Spleen (tissue), 11 donors: ENCODE measurements at regions not wholly inside any gene's neighbourhood (a gene's known extent, or its start where the extent isn't known, plus 50 kb on each side); places are given as distances from the start of the nearest gene placed in this dataset.
"Not testable (repeated sequence)": the region's sequence is repeated elsewhere in the genome, so short reads cannot be mapped to it uniquely, and the experiment has no call there.

Experiments
- DNase-seq: peaks from one replicate; pipeline ENCODE4 v3.0.0-alpha.2; 2020
- H3K27ac ChIP-seq, 8 donors: fragments of 200-600 bp; sonication (generic) in 7 of 8; 1 replicate in 4 of 8; 2 replicates in 4 of 8; pipeline versions ENCODE4 v1.5.0 to v1.8.0; 2016 to 2021; ENCODE audit warnings: inconsistent platforms in 4 of 8, mild to moderate bottlenecking in 4 of 8, moderate library complexity in 1 of 8
- H3K27me3 ChIP-seq, 7 donors: fragments of 200-600 bp; sonication (generic) in 6 of 7; replicated peaks in 1 of 7; 1 replicate in 4 of 7; 2 replicates in 3 of 7; pipeline versions ENCODE4 v1.5.0 to v1.8.0; 2016 to 2021; ENCODE audit warnings: inconsistent platforms in 3 of 7, mild to moderate bottlenecking in 1 of 7
- H3K36me3 ChIP-seq, 6 donors: fragments of 200-600 bp; sonication (generic) in 5 of 6; 1 replicate in 4 of 6; 2 replicates in 2 of 6; pipeline versions ENCODE4 v1.5.0 to v1.8.0; 2016 to 2021; ENCODE audit warnings: inconsistent platforms in 2 of 6
- H3K4me1 ChIP-seq, 6 donors: fragments of 200-600 bp; sonication (generic) in 5 of 6; 1 replicate in 3 of 6; 2 replicates in 3 of 6; pipeline versions ENCODE4 v1.5.0 to v1.8.0; 2016 to 2021; ENCODE audit warnings: inconsistent platforms in 3 of 6
- H3K4me3 ChIP-seq, 8 donors: fragments of 200-600 bp; sonication (generic) in 7 of 8; 1 replicate in 4 of 8; 2 replicates in 4 of 8; pipeline versions ENCODE4 v1.5.0 to v1.8.0; 2016 to 2021; ENCODE audit warnings: inconsistent platforms in 4 of 8, mild to moderate bottlenecking in 4 of 8, moderate library complexity in 2 of 8
- H3K9me3 ChIP-seq, 8 donors: fragments of 200-600 bp; sonication (generic) in 7 of 8; 1 replicate in 4 of 8; 2 replicates in 4 of 8; pipeline versions ENCODE4 v1.5.0 to v1.8.0; 2016 to 2021; ENCODE audit warnings: inconsistent platforms in 4 of 8
- CTCF ChIP-seq, 11 experiments: fragments of 200-600 bp in 7 of 11; fragments of 450-650 bp in 4 of 11; sonication (generic) in 4 of 11; IDR thresholded peaks in 8 of 11; conservative IDR thresholded peaks in 3 of 11; 1 replicate in 7 of 11; 2 replicates in 4 of 11; pipeline versions ENCODE4 v1.4.0 to v1.8.0; 2016 to 2021; ENCODE audit warnings: antibody characterized with exemption in 11 of 11, inconsistent platforms in 4 of 11, mild to moderate bottlenecking in 1 of 11
- POLR2A ChIP-seq, 3 donors: fragments of 450-650 bp; IDR thresholded peaks; one replicate each; pipeline ENCODE4 v1.5.1; 2017; ENCODE audit warnings: antibody characterized with exemption in 3 of 3, mild to moderate bottlenecking in 1 of 3
- POLR2AphosphoS5 ChIP-seq, 3 donors: sonication (generic); formaldehyde crosslinking; IDR thresholded peaks; one replicate each; pipeline ENCODE4 v1.5.1; 2017; ENCODE audit warnings: antibody characterized with exemption in 3 of 3
- WGBS, 5 donors: extraction: QIAGEN DNeasy Blood & Tissue Kit in 3 of 5; methylation state at CpG; one replicate each; pipeline versions ENCODE4 v1.1.5 to v1.1.7; 2013 to 2018; 5-methylcytosine and 5-hydroxymethylcytosine counted together
- intact Hi-C: fragments of 100-400 bp; cut with DNase I; formaldehyde crosslinking; loops from one replicate; pipeline ENCODE4 v1.15.0; 2023; ENCODE audit warnings: low total_unique reads
- donor health status: healthy with polysubstance abuse.
- donor health status: DM: no; HTN: no; CAD: no; lungs with moderate emphysema.
- donor health status: DM: no; HTN: no; CAD: no.
- donor health status: Bipolar disorder and iron deficiency.
- donor health status: healthy.
- donor health status: DM: no; HTN: no; CAD: no.
- donor health status: DM: yes; HTN: yes; CAD: no.

- H3K9me3 ChIP-seq, result peaks cover 0 to 45% (median 29%) of the 10 kb centered on the region in 8 donors
- H3K4me1 ChIP-seq, H3K27me3 ChIP-seq, intact Hi-C loops, DNase-seq, H3K4me3 ChIP-seq, H3K27ac ChIP-seq, H3K36me3 ChIP-seq: not testable (repeated sequence)
- 92 to 96% (median 93%) methylated on average over 3 of the region's 3 CpGs for WGBS, 5 donors
Measured at GRCh38 chr6:104676679-104677078, 183.0 kb downstream of the HACE1 start.

GRCh38 chr6:104675161-104675560, 184.6 kb downstream of the HACE1 start:
- H3K9me3 ChIP-seq, result peaks cover 0 to 56% (median 29%) of the 10 kb centered on the region in 8 donors
- H3K27me3 ChIP-seq, H3K4me3 ChIP-seq, intact Hi-C loops, DNase-seq, H3K36me3 ChIP-seq, H3K4me1 ChIP-seq, H3K27ac ChIP-seq: not testable (repeated sequence)
- WGBS, 5 donors, result 33 to 51% (median 48%) methylated on average over 1 of the region's 1 CpG

- H3K9me3 ChIP-seq, result peaks cover 0 to 47% (median 26%) of the 10 kb centered on the region in 8 donors
- H3K27ac ChIP-seq, H3K36me3 ChIP-seq, H3K27me3 ChIP-seq, intact Hi-C loops, H3K4me3 ChIP-seq, DNase-seq, H3K4me1 ChIP-seq: not testable (repeated sequence)
- 27 to 80% (median 70%) methylated on average over 1 of the region's 1 CpG for WGBS, 5 donors
Measured at GRCh38 chr6:104673078-104673477, 186.6 kb downstream of the HACE1 start.

GRCh38 chr6:104671591-104671891, 188.2 kb downstream of the HACE1 start:
- H3K27ac ChIP-seq, H3K4me3 ChIP-seq, H3K36me3 ChIP-seq, H3K27me3 ChIP-seq, H3K4me1 ChIP-seq, intact Hi-C loops, DNase-seq: not testable (repeated sequence)
- WGBS, 5 donors, result 83 to 100% (median 98%) methylated on average over 1 of the region's 1 CpG; no CpG with 5 or more reads in 1 of the 5 donors
- peaks cover 0 to 46% (median 25%) of the 10 kb centered on the region in 8 donors for H3K9me3 ChIP-seq

- 88 to 93% (median 90%) methylated on average over 16 to 17 of the region's 17 CpGs for WGBS, 5 donors
- DNase-seq, H3K36me3 ChIP-seq, H3K4me1 ChIP-seq, H3K27ac ChIP-seq, H3K4me3 ChIP-seq, H3K27me3 ChIP-seq, intact Hi-C loops: not testable (repeated sequence)
- H3K9me3 ChIP-seq, result peaks cover 0 to 46% (median 23%) of the 10 kb centered on the region in 8 donors
Measured at GRCh38 chr6:104670834-104671590, 188.7 kb downstream of the HACE1 start.

GRCh38 chr6:104669483-104669882, 190.2 kb downstream of the HACE1 start:
- intact Hi-C loops, result no loop called here
- H3K27ac ChIP-seq, result no peak overlapping the region
- H3K4me3 ChIP-seq, result no peak overlapping the region
- WGBS, 5 donors, result 95 to 99% (median 96%) methylated on average over 5 of the region's 5 CpGs
- no peaks in the 10 kb centered on the region for H3K27me3 ChIP-seq
- DNase-seq, result no peak
- no peaks in the 10 kb centered on the region for H3K36me3 ChIP-seq
- H3K4me1 ChIP-seq, result no peaks in the 10 kb centered on the region
- H3K9me3 ChIP-seq, result peaks cover 0 to 50% (median 27%) of the 10 kb centered on the region in 8 donors
- TF ChIP-seq POLR2AphosphoS5 (IDR thresholded peaks at IDR 0.05) (no peak), CTCF (IDR thresholded peaks at IDR 0.05 in 8 of 11, conservative IDR thresholded peaks at IDR 0.05 in 3 of 11) (no peak), POLR2A (IDR thresholded peaks at IDR 0.05) (no peak)

- peaks cover 0 to 8% (median 0%) of the 10 kb centered on the region in 6 donors for H3K4me1 ChIP-seq
- no peak overlapping the region for H3K4me3 ChIP-seq
- 80 to 100% (median 96%) methylated on average over 1 to 2 of the region's 2 CpGs for WGBS, 5 donors
- H3K27ac ChIP-seq, result no peak overlapping the region
- TF ChIP-seq CTCF (IDR thresholded peaks at IDR 0.05 in 8 of 11, conservative IDR thresholded peaks at IDR 0.05 in 3 of 11), result no peak
- no peak for DNase-seq
- H3K36me3 ChIP-seq, result no peaks in the 10 kb centered on the region
- H3K9me3 ChIP-seq, result no peaks in the 10 kb centered on the region
- H3K27me3 ChIP-seq, result no peaks in the 10 kb centered on the region
- intact Hi-C loops, result no loop called here
Measured at GRCh38 chr6:104656235-104656634, 203.5 kb downstream of the HACE1 start.
